NCI-H774 (cell line): ENCODE measurements at regions not wholly inside any gene's neighbourhood (a gene's known extent, or its start where the extent isn't known, plus 50 kb on each side); places are given as distances from the start of the nearest gene placed in this dataset.

Experiments used
- DNase-seq: peaks from one replicate; lab custom pipeline; 2025; lab: John Stamatoyannopoulos, UW

GRCh38 chr1:83725735-83726360 lies 273.1 kb downstream of the TTLL7 start:
- no peak for DNase-seq

- no peak for DNase-seq
Observed at GRCh38 chr1:83718338-83718737, 280.6 kb downstream of the TTLL7 start.

- no peak for DNase-seq
Observed at GRCh38 chr1:83717785-83718184, 281.1 kb downstream of the TTLL7 start.

DNA sequence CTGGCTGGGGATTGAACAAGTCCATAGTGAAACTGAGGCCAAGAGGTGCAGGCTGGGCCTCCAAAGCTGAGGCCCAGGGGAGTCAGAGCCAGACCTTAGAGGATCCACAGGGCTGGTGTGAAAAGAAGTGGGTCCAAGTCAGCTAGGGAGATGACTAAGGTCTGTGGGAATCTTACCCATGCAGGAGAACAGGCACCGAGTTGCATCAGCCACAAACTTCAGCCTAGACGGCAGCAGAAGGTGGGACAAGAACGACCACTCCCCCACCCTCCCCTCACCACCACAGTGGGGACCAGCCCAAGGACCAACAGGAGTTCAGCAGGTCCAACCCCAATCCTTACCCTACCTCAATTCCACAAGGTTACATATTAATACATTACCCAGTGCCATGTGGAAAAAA lies 282.3 kb downstream of the TTLL7 start:
- DNase-seq, result no peak

DNA sequence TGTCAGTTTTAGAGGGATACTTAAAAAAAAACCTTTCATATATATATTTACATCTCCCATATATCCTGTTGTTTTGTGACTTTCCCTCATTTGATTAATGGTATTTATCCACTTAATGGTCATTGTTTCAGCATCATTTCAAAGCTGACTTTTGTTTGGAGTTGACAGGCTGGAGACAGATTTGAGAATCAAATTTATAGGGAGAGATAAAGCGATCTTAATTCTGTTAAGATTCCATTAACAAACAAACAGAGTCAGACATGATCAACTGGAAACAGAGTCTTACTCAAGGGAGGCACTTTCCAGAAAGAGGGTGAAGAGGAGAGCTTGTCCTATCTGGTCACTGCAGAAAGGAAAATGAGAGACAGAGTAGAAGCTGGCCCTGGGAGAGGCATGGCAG lies 283.4 kb downstream of the TTLL7 start:
- no peak for DNase-seq

- DNase-seq, result no peak
Observed at GRCh38 chr1:83709662-83710061, 289.3 kb downstream of the TTLL7 start.

GRCh38 chr1:83706354-83706938 lies 292.5 kb downstream of the TTLL7 start:
- no peak for DNase-seq

DNA sequence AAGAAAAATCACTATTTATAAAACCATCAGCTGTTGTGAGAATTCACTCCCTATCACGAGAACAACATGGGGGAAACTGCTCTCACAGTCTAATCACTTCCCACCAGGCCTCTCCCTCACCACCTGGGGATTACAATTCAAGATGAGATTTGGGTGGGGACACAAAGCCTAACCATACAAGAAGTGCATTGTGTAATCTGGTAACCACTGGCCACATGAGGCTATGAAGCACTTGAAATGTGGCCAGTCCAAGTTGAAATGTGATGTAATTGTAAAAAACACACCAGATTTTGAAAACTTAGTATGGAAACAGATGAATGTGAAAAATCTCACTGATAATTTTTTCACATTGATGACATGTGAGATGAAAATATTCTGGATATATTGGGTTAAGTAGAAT lies 293.8 kb downstream of the TTLL7 start:
- DNase-seq, result no peak

- DNase-seq, result no peak
Observed at GRCh38 chr1:83704350-83704749, 294.6 kb downstream of the TTLL7 start.

- no peak for DNase-seq
Observed at GRCh38 chr1:83702356-83702755, 296.6 kb downstream of the TTLL7 start.

- no peak for DNase-seq
Observed at GRCh38 chr1:83701355-83701754, 297.6 kb downstream of the TTLL7 start.

DNA sequence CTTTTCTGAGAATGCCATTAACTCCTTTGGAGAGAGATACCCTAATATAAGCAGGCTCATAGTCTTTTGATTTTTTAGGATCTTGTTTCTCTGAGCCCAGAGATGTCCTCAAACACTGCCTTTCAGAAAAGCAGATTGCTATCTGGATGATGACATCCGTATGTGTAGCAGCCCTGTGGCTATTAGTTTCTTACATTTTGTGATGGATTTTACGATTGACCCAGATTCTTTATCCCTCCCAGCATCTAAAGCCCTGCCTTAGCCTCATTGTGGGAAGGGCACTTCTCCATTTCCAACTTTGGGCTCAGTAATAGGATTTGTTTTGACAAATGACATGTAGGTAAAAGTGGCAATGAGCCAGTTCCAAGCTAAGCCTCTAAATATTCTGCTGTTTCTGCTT lies 300.3 kb downstream of the TTLL7 start:
- no peak for DNase-seq

GRCh38 chr1:83697961-83698360 lies 301.0 kb downstream of the TTLL7 start:
- DNase-seq, result no peak

GRCh38 chr1:83697220-83697619 lies 301.7 kb downstream of the TTLL7 start:
- no peak for DNase-seq

DNA sequence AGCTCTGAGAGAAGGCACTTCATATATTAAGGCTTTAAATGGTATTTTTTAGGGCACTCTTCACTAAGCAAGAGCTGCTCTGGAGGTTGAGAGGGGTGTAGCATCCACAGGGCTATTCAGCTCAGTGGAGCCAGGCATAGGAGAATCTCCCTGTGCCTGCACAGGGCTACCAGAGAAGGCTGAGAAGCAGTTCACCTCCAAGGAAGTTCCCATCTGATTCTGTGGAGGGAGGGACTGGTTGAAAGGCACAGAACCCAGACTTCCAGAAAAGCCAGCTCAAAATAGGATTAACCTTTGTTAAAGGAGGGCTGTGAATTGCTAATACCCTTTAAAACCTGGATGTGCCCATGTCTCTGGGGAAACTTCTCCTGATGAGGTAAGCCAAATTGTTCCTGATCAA lies 304.5 kb downstream of the TTLL7 start:
- DNase-seq, result no peak

DNA sequence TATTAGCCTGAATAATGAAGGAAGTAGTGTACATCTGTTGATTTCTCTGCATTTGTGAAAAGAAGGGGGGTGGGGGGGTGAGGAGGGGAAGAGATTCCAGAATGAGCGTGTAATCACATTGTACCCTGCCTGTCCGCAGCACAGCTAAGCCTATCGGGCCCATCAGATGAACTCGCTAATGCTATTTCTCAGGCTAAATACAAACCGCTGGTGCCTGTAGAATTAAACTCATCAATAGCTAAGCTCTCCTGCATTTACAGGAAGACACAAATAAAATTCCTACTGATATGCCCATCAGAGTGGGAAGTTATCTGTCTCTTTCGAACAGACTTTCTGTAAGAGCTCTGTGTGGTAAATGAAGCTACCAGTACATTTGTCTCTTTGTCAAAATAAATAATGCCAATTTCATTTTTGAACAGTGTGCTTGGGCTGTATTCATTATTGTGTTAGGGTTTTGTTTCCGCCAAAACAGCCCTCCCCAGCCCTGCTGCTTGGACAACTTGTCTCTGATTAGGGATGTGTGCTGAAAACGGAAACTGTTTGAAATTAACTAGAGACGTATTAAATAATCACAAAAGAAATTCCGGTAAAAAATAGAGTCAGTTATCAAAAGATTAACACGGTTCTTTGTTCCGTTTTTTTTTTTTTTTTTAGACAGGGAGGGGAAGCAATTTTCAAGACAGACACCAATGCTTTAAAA lies 305.4 kb downstream of the TTLL7 start:
- DNase-seq, result no peak

DNA sequence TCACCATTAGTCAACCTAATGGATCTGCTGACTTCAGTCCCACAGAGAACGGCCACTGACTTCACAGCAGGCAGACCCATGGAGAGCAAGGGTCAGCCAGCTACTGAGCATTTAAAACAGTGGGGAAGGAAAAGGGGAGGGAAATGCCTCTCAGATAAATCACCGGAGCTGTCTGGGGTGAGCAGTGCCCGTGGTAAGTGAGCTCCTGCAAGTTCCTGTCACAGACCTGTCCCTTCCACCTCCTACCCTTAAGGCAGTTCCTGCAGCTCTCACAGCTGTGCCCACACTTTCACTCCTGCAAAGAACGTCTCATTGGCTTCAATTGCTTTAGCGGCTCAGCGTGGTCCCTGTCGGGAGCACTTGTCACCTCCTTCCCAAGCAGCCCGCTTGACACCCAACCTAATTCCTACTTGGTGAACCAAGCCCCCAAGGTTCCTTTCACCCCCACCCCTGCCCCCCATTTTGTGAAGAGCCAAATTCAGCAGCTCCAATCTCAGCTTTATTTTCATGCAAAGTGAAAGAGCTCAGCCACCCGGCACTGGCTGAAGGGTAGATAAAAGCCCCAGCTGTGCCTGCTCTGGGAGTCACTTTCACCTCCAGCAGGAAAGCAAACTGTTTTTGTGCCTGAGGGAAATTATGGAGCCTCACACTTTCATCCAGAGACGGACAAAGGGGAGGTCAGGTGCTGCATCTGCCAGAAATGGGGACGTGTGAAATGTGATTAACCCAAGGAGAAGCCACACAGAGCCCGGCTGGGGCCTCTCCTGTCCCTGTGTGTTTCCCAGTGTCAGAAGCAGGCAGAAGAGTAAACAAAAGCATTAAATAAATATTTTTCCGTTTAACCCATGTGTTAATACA lies 306.2 kb downstream of the TTLL7 start:
- no peak for DNase-seq

DNA sequence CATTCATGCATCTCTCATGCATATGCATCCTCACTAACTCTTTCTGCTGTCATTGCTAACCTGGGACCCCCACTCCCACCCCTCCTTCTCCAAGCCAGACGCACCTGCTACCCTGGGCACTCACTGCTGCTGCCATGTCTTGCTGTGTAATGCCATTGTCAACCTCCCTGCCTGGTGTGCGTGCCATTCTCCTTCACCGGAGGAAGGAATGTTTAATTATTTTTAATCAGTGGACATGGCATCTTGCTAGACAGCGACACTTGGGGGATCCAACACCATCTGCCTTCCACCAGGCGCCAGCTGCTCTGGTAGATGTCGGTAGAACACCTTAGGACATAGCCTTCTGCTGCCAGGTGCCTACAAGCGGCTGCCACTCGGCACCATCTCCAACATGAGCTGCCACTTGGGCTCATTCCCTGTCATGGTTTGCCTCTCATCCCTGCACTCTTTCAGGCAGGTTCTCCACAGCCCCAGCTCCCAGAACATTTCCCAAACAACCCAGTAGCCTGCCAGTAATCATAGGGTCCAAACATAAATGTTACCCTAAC lies 306.9 kb downstream of the TTLL7 start:
- no peak for DNase-seq

DNA sequence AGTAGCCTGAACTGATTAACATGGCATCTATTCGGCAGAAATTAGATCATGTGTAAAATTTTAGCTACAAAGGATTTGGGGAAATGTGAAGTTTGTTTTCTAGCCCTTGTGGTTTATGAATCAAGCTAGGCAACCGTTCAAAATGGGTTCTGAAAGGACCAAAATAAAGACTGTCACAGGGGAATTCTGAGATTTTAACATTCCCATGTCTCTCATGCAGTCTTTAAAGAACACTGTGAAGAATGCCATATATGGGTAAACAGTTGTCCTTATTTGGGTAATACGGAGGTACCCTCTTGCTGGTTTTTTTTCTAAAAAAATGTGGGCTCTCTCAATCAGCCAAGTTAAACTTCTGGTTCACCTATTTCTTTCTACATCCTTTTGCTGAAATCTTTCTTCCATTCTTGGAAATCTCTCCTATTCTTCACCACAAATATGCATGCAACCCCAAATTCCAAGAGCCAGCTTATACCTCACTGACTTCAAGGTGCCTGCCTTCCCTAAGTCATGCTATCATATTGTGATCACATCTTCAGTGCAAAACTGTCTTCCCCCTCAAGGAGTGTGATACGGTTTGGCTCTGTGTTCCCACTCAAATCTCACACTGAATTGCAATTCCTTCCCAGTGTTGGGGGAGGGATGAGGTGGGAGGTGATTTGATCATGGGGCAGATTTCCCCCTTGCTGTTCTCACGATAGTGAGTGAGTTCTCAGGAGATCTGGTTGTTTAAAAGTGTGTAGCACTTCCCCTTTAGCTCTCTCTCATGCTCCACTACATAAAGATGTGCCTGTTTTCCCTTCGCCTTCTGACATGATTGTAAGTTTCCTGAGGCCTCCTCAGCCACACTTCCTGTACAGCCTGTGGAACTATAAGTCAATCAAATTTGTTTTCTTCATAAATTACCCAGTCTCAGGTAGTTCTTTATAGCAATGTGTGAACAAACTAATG lies 308.7 kb downstream of the TTLL7 start:
- no peak for DNase-seq

DNA sequence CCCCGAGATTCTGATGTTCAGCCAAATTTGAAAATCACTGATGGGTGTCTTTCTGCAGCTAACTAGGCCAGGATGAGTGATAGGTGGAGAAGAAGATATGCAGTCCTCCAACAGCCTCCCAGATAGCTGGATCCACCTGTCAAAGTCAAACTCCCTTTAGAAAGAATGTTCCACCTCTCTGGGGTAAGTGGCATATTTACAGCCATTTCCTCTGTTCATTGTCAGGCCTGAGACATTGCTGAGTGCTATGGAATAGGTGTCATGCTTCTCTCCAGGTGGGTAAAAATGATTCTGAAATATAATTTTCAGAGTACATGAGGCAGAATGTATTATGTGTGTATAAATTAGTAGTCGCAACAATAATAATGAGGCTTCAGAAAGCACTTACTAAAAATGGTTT lies 316.8 kb downstream of the TTLL7 start:
- no peak for DNase-seq

DNA sequence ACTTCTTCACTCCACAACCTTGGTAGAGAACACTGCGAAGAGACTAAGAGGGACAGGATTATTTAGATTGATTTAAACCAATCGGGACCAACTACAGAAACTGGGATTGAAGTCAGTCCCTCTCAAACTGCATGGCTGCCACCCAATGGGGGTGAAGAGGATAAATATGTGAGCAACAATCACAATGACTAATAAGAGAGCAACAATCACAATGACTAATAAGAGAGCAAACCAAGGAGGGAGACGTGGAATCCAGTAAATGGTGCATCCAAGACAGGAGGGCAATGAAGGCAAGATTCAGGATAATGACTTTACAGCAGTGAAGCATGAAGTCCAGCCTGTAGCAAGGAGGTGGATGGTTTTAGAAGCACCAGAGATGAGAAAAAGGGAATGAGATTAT lies 322.8 kb downstream of the TTLL7 start:
- no peak for DNase-seq
